Peyer's patch (tissue), 4 donors: ENCODE measurements at regions not wholly inside any gene's neighbourhood (a gene's known extent, or its start where the extent isn't known, plus 50 kb on each side); places are given as distances from the start of the nearest gene placed in this dataset.
A peak's percentile ranks its signal among the peaks of the same experiment; 100 is the strongest.
"Not testable (repeated sequence)": the region's sequence is repeated elsewhere in the genome, so short reads cannot be mapped to it uniquely, and the experiment has no call there.

Experiments
- DNase-seq, 3 donors: peaks; one replicate each; pipeline ENCODE4 v3.0.0-alpha.2; 2017 to 2019
- H3K27ac ChIP-seq, 4 donors: fragments of 200-600 bp; sonication (generic); one replicate each; pipeline ENCODE4 v1.5.1; 2016 to 2019
- H3K27me3 ChIP-seq, 2 donors: fragments of 200-600 bp; sonication (generic); one replicate each; pipeline ENCODE4 v1.5.1; 2019
- H3K36me3 ChIP-seq, 3 donors: fragments of 200-600 bp; sonication (generic); one replicate each; pipeline ENCODE4 v1.5.1; 2016 to 2019
- H3K4me1 ChIP-seq, 4 donors: fragments of 200-600 bp; sonication (generic); one replicate each; pipeline ENCODE4 v1.5.1; 2016 to 2019
- H3K4me3 ChIP-seq, 4 donors: fragments of 200-600 bp; sonication (generic); 1 replicate in 3 of 4; 2 replicates in 1 of 4; pipeline ENCODE4 v1.5.1; 2016 to 2019; ENCODE audit warnings: mild to moderate bottlenecking in 1 of 4
- H3K9me3 ChIP-seq, 4 donors: fragments of 200-600 bp; sonication (generic); one replicate each; pipeline ENCODE4 v1.5.1; 2016 to 2019; ENCODE audit warnings: mild to moderate bottlenecking in 1 of 4
- POLR2A ChIP-seq, 2 donors: fragments of 450-650 bp; IDR thresholded peaks; one replicate each; pipeline ENCODE4 v1.5.1; 2017; ENCODE audit warnings: antibody characterized with exemption in 2 of 2, mild to moderate bottlenecking in 2 of 2, moderate library complexity in 2 of 2
- TF ChIP-seq, protein P1 (sequence below), 6 experiments: fragments of 450-650 bp in 4 of 6; fragments of 200-600 bp in 2 of 6; sonication (generic) in 1 of 6; IDR thresholded peaks; one replicate each; pipeline ENCODE4 v1.5.1; 2017 to 2019; ENCODE audit warnings: antibody characterized with exemption in 6 of 6, mild to moderate bottlenecking in 3 of 6, moderate library complexity in 1 of 6

DNA sequence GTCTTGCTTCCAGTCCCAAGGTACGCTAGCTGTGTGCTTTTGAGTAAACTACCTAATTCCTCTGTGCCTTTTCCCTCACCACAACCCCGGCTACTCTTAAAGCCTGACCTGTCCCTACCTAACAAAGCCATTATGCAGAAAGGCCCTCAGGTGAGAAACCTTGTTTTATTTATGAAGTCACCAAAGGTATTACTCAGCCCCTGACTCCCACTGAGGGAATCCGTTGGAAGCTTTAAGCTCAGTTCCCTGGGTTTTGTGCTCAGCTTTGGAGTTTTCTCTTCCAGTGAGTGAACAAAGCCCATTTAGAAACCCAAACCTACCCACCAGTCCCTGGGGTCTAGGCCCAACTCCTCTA, 90.9 kb downstream of the APIP start:
- Histone ChIP-seq H3K27ac (peak overlapping the region in 3 of 4 donors; percentile 35 to 73 (median 71)), H3K4me1 (peaks cover 0 to 14% (median 0%) of the 10 kb centered on the region in 4 donors), H3K36me3 (no peaks in the 10 kb centered on the region), H3K4me3 (no peak overlapping the region), H3K27me3 (no peaks in the 10 kb centered on the region), H3K9me3 (no peaks in the 10 kb centered on the region)
- DNase-seq = no peak
- TF ChIP-seq, protein P1, sequence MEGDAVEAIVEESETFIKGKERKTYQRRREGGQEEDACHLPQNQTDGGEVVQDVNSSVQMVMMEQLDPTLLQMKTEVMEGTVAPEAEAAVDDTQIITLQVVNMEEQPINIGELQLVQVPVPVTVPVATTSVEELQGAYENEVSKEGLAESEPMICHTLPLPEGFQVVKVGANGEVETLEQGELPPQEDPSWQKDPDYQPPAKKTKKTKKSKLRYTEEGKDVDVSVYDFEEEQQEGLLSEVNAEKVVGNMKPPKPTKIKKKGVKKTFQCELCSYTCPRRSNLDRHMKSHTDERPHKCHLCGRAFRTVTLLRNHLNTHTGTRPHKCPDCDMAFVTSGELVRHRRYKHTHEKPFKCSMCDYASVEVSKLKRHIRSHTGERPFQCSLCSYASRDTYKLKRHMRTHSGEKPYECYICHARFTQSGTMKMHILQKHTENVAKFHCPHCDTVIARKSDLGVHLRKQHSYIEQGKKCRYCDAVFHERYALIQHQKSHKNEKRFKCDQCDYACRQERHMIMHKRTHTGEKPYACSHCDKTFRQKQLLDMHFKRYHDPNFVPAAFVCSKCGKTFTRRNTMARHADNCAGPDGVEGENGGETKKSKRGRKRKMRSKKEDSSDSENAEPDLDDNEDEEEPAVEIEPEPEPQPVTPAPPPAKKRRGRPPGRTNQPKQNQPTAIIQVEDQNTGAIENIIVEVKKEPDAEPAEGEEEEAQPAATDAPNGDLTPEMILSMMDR (IDR thresholded peaks at IDR 0.05) = no peak
- no peak for TF ChIP-seq POLR2A (IDR thresholded peaks at IDR 0.05)

GRCh38 chr11:34824425-34824824, 91.8 kb downstream of the APIP start:
- no peak for DNase-seq
- no peaks in the 10 kb centered on the region for H3K9me3 ChIP-seq
- no peak overlapping the region for H3K4me3 ChIP-seq
- H3K27ac ChIP-seq = peak overlapping the region in 3 of 4 donors; percentile 35 to 73 (median 71)
- H3K27me3 ChIP-seq = no peaks in the 10 kb centered on the region
- H3K36me3 ChIP-seq = no peaks in the 10 kb centered on the region
- H3K4me1 ChIP-seq = peaks cover 0 to 14% (median 0%) of the 10 kb centered on the region in 4 donors
- TF ChIP-seq POLR2A (IDR thresholded peaks at IDR 0.05) = no peak

- DNase-seq = no peak
Measured at GRCh38 chr11:34823639-34824038, 92.5 kb downstream of the APIP start.

DNA sequence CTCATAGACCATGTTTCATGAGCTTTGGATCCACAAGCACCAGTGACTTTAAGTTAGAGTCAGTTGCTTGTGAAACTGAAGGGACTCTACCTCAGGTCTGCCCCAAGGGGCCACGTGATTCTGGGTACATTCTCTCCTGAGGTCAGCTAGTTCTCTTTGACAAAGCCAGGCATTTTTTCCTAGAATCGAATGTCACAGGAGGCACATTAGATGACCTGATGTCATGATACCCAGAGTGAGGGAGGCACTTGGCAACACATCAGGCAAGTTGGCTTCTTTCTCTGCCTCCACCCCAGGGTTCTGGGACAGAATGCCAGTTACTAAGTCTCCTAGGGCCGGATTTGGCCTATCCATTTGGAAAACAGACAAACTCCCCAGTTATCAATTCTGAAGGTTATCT, 93.0 kb downstream of the APIP start:
- peaks cover 0 to 14% (median 0%) of the 10 kb centered on the region in 4 donors for H3K4me1 ChIP-seq
- DNase-seq = no peak
- TF ChIP-seq, protein P1 (IDR thresholded peaks at IDR 0.05) = no peak
- TF ChIP-seq POLR2A (IDR thresholded peaks at IDR 0.05) = no peak
- no peaks in the 10 kb centered on the region for H3K27me3 ChIP-seq
- H3K36me3 ChIP-seq = no peaks in the 10 kb centered on the region
- H3K4me3 ChIP-seq = no peak overlapping the region
- no peak overlapping the region for H3K27ac ChIP-seq
- H3K9me3 ChIP-seq = no peaks in the 10 kb centered on the region

More at GRCh38 chr11:34823639-34824038, 92.5 kb downstream of the APIP start:
- H3K36me3 ChIP-seq = no peaks in the 10 kb centered on the region
- no peaks in the 10 kb centered on the region for H3K9me3 ChIP-seq
- H3K4me3 ChIP-seq = no peak overlapping the region
- peaks cover 0 to 14% (median 0%) of the 10 kb centered on the region in 4 donors for H3K4me1 ChIP-seq
- TF ChIP-seq, protein P1 (IDR thresholded peaks at IDR 0.05) = no peak
- no peak for TF ChIP-seq POLR2A (IDR thresholded peaks at IDR 0.05)
- no peaks in the 10 kb centered on the region for H3K27me3 ChIP-seq
- H3K27ac ChIP-seq = no peak overlapping the region

GRCh38 chr11:34819740-34820482, 96.3 kb downstream of the APIP start:
- DNase-seq = no peak
- Histone ChIP-seq H3K27me3 (no peaks in the 10 kb centered on the region), H3K36me3 (no peaks in the 10 kb centered on the region), H3K4me3 (no peak overlapping the region), H3K27ac (no peak overlapping the region), H3K9me3 (no peaks in the 10 kb centered on the region), H3K4me1 (peaks cover 0 to 7% (median 0%) of the 10 kb centered on the region in 4 donors)
- TF ChIP-seq POLR2A (IDR thresholded peaks at IDR 0.05) = no peak
- TF ChIP-seq, protein P1 (IDR thresholded peaks at IDR 0.05) = no peak

DNA sequence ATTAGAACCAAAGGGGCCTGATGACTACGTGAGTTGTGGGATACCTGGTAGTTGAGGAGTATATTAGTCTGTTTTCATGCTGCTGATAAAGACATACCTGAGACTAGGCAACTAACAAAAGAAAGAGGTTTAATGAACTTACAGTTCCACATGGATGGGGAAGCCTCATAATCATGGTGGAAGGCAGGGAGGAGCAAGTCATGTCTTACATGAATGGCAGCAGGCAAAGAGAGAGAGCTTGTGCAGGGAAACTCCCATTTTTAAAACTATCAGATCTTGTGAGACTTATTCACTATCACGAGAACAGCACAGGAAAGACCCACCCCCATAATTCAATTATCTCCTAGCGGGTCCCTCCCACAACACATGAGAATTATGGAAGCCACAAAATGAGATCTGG, 98.4 kb downstream of the APIP start:
- H3K36me3 ChIP-seq = not testable (repeated sequence)

More for the DNA sequence above, 98.4 kb downstream of the APIP start:
- not testable (repeated sequence) for H3K27ac ChIP-seq, H3K4me3 ChIP-seq, H3K4me1 ChIP-seq, H3K9me3 ChIP-seq, H3K27me3 ChIP-seq, DNase-seq
